Loucy (cell line): ENCODE measurements at regions not wholly inside any gene's neighbourhood (a gene's known extent, or its start where the extent isn't known, plus 50 kb on each side); places are given as distances from the start of the nearest gene placed in this dataset.
A peak's percentile ranks its signal among the peaks of the same experiment; 100 is the strongest.

Experiments
- H2AFZ ChIP-seq: fragments of 200-600 bp; sonication (generic); 2 replicates; pipeline ENCODE4 v1.6.0; 2016; ENCODE audit warnings: antibody characterized with exemption, mild to moderate bottlenecking, low read length, moderate library complexity
- H3F3A ChIP-seq: fragments of 200-600 bp; 2 replicates; pipeline ENCODE4 v1.6.0; 2016; ENCODE audit warnings: antibody characterized with exemption, low read depth, mild to moderate bottlenecking
- H3K27me3 ChIP-seq: fragments of 200-600 bp; sonication (generic); 2 replicates; pipeline ENCODE4 v1.6.1; 2014; ENCODE audit warnings: low read length, mild to moderate bottlenecking; ENCODE audit not compliant: insufficient read depth, poor library complexity, severe bottlenecking
- H3K36me3 ChIP-seq: fragments of 200-600 bp; sonication (generic); 2 replicates; pipeline ENCODE4 v1.6.1; 2016; ENCODE audit warnings: low read length; ENCODE audit not compliant: insufficient read depth
- H3K4me1 ChIP-seq: fragments of 200-600 bp; sonication (generic); 2 replicates; pipeline ENCODE4 v1.5.1; 2014; ENCODE audit warnings: low read length, mild to moderate bottlenecking; ENCODE audit not compliant: insufficient read depth, poor library complexity, severe bottlenecking
- H3K4me2 ChIP-seq: fragments of 200-600 bp; sonication (generic); 2 replicates; pipeline ENCODE4 v1.6.0; 2014; ENCODE audit warnings: antibody characterized with exemption, low read length, low read depth, mild to moderate bottlenecking; ENCODE audit not compliant: poor library complexity, severe bottlenecking
- H3K4me3 ChIP-seq: fragments of 200-600 bp; sonication (generic); 2 replicates; pipeline ENCODE4 v1.5.1; 2014; ENCODE audit warnings: low read length, mild to moderate bottlenecking, mixed read lengths; ENCODE audit not compliant: poor library complexity, severe bottlenecking
- H3K79me2 ChIP-seq: fragments of 200-600 bp; sonication (generic); 2 replicates; pipeline ENCODE4 v1.6.1; 2014; ENCODE audit warnings: low read length; ENCODE audit not compliant: insufficient read depth
- H3K9ac ChIP-seq: fragments of 200-600 bp; sonication (generic); 2 replicates; pipeline ENCODE4 v1.6.0; 2014; ENCODE audit warnings: mild to moderate bottlenecking, low read depth, low read length, moderate library complexity; ENCODE audit not compliant: poor library complexity, severe bottlenecking
- H3K9me2 ChIP-seq: fragments of 200-600 bp; sonication (generic); replicated peaks from 2 replicates; pipeline ENCODE4 v1.6.1; 2016; ENCODE audit warnings: low read depth, low read length, mixed read lengths
- H3K9me3 ChIP-seq: fragments of 200-600 bp; sonication (generic); 2 replicates; pipeline ENCODE4 v1.6.1; 2014; ENCODE audit warnings: mild to moderate bottlenecking, antibody characterized with exemption, low read length, low read depth; ENCODE audit not compliant: insufficient read depth
- H4K20me1 ChIP-seq: fragments of 200-600 bp; sonication (generic); 2 replicates; pipeline ENCODE4 v1.6.0; 2014; ENCODE audit warnings: antibody characterized with exemption, low read length, mild to moderate bottlenecking; ENCODE audit not compliant: insufficient read depth, poor library complexity, severe bottlenecking
- CTCF ChIP-seq: fragments of 200-600 bp; sonication (generic); conservative IDR thresholded peaks from 2 replicates; pipeline ENCODE4 v1.5.1; 2014; ENCODE audit warnings: mild to moderate bottlenecking, antibody characterized with exemption, low read length
- EZH2phosphoT487 ChIP-seq: fragments of 200-600 bp; IDR thresholded peaks from 2 replicates; pipeline ENCODE4 v1.6.1; 2018; ENCODE audit warnings: antibody characterized with exemption, mild to moderate bottlenecking, moderate library complexity, borderline replicate concordance

GRCh38 chr22:23503736-23504440 is 76.2 kb downstream of the IGLL1 start:
- no peaks in the 10 kb centered on the region for H3K27me3 ChIP-seq
- H4K20me1 ChIP-seq = no peaks in the 10 kb centered on the region
- H3K4me3 ChIP-seq = peak overlapping the region; percentile 41
- no peaks in the 10 kb centered on the region for H3K79me2 ChIP-seq
- H3K9ac ChIP-seq = peak overlapping the region; percentile 62
- no peak for TF ChIP-seq EZH2phosphoT487
- no peak for TF ChIP-seq CTCF
- H3K9me3 ChIP-seq = no peaks in the 10 kb centered on the region
- H3K9me2 ChIP-seq = no peaks in the 10 kb centered on the region
- H2AFZ ChIP-seq = no peak overlapping the region
- H3K4me2 ChIP-seq = peak overlapping the region; percentile 60
- H3K36me3 ChIP-seq = no peaks in the 10 kb centered on the region
- peaks cover 22% of the 10 kb centered on the region for H3K4me1 ChIP-seq
- no peaks in the 10 kb centered on the region for H3F3A ChIP-seq

- Histone ChIP-seq H3K9me2 (no peaks in the 10 kb centered on the region), H3K4me1 (peaks cover 22% of the 10 kb centered on the region), H2AFZ (no peak overlapping the region), H3K9me3 (no peaks in the 10 kb centered on the region), H3K27me3 (no peaks in the 10 kb centered on the region), H4K20me1 (no peaks in the 10 kb centered on the region), H3K4me3 (no peak overlapping the region), H3K4me2 (no peak overlapping the region), H3K36me3 (no peaks in the 10 kb centered on the region), H3F3A (no peaks in the 10 kb centered on the region), H3K79me2 (no peaks in the 10 kb centered on the region), H3K9ac (peak overlapping the region; percentile 62)
- TF ChIP-seq CTCF (no peak), EZH2phosphoT487 (no peak)
These were observed 76.9 kb downstream of the IGLL1 start for GRCh38 chr22:23503142-23503541.

- no peak overlapping the region for H3K4me3 ChIP-seq
- H3K79me2 ChIP-seq = no peaks in the 10 kb centered on the region
- H3F3A ChIP-seq = no peaks in the 10 kb centered on the region
- H3K9ac ChIP-seq = no peak overlapping the region
- no peak overlapping the region for H3K4me2 ChIP-seq
- no peaks in the 10 kb centered on the region for H3K27me3 ChIP-seq
- no peak overlapping the region for H2AFZ ChIP-seq
- peaks cover 31% of the 10 kb centered on the region for H3K4me1 ChIP-seq
- TF ChIP-seq CTCF (no peak), EZH2phosphoT487 (no peak)
- no peaks in the 10 kb centered on the region for H4K20me1 ChIP-seq
- no peaks in the 10 kb centered on the region for H3K9me3 ChIP-seq
- no peaks in the 10 kb centered on the region for H3K9me2 ChIP-seq
- no peaks in the 10 kb centered on the region for H3K36me3 ChIP-seq
These were observed 78.4 kb downstream of the IGLL1 start for GRCh38 chr22:23501708-23502107.
